ENCODE measurements at regions not wholly inside any gene's neighbourhood (a gene's known extent, or its start where the extent isn't known, plus 50 kb on each side); places are given as distances from the start of the nearest gene placed in this dataset.

DNA sequence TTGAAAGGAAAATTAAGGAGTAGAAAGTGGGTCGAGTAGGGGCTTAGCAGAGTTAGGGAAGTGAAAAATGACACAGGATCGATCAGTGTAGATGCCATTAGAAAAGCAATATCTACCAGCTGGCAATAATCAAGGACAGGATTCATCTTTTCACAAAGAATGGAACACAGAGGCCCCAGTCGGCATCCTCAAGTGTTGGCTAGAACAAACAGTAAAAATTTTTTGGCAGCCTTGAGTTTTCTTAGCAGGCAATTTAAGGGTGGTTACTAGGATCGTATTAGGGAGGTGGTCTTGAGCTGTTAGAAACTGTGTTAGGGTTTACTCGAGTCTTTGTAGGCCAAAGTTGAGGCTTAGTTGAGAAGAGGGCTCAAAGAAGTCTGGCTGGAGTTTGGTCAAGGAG lies 658.8 kb upstream of the SGO1 start:
- no peak overlapping the region for H3K4me3 ChIP-seq (ENCODE audit: low read depth, poor library complexity, severe bottlenecking)
- TF ChIP-seq, protein P1, sequence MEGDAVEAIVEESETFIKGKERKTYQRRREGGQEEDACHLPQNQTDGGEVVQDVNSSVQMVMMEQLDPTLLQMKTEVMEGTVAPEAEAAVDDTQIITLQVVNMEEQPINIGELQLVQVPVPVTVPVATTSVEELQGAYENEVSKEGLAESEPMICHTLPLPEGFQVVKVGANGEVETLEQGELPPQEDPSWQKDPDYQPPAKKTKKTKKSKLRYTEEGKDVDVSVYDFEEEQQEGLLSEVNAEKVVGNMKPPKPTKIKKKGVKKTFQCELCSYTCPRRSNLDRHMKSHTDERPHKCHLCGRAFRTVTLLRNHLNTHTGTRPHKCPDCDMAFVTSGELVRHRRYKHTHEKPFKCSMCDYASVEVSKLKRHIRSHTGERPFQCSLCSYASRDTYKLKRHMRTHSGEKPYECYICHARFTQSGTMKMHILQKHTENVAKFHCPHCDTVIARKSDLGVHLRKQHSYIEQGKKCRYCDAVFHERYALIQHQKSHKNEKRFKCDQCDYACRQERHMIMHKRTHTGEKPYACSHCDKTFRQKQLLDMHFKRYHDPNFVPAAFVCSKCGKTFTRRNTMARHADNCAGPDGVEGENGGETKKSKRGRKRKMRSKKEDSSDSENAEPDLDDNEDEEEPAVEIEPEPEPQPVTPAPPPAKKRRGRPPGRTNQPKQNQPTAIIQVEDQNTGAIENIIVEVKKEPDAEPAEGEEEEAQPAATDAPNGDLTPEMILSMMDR (IDR thresholded peaks at IDR 0.05): no peak
- TF ChIP-seq POLR2A (IDR thresholded peaks at IDR 0.05): no peak
- DNase-seq (ENCODE audit: low spot score in 2 of 2): no peak
- 59 to 69% methylated on average over 5 of the region's 5 CpGs for WGBS, 2 donors
- intact Hi-C loops (cut with DNase I; ENCODE audit: low total_unique reads): no loop called here

DNA sequence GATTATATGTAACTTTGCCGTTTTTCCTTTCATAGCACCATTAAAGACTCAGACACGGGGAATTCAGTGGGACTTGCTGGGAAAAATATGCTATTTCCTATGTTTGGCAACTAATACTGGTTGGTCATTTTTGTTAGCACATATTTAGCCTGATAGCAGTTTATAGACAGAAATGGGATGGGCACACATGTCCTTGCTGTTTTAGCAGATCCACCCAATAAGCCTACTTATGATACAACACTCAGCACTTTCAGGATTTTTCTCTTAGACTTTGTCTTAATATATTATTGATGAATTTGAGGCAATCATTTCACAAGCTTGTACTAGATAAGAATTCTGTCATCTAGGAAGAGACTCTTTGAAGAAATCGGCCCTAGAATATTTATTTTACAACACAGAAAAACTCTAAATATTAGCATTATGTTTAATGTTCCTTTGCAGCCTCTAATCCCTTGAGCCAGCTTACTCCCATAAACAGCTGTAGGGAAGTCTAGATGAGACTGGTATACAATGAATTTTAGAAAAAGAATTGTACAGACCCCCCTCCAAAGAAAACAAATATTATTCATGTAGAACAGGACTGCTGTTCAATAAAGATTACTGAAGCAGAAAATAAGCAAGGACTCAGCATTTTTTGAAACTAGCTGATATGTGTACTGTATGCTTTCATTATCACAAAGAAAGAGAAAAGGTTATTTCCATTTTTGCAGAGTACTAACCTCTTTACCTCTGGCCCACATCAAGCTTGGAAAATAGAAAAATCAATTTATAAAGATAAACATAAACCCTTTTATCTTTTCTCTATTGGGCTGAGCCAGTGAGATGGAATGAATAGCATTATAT lies 656.8 kb upstream of the SGO1 start:
- intact Hi-C loops (cut with DNase I; ENCODE audit: low total_unique reads): no loop called here
- no peak for DNase-seq (ENCODE audit: low spot score in 2 of 2)
- 72 to 75% methylated on average over 3 of the region's 3 CpGs for WGBS, 2 donors
- H3K4me3 ChIP-seq (ENCODE audit: low read depth, poor library complexity, severe bottlenecking): no peak overlapping the region
- TF ChIP-seq POLR2A (IDR thresholded peaks at IDR 0.05): no peak
- TF ChIP-seq, protein P1 (IDR thresholded peaks at IDR 0.05): no peak

DNA sequence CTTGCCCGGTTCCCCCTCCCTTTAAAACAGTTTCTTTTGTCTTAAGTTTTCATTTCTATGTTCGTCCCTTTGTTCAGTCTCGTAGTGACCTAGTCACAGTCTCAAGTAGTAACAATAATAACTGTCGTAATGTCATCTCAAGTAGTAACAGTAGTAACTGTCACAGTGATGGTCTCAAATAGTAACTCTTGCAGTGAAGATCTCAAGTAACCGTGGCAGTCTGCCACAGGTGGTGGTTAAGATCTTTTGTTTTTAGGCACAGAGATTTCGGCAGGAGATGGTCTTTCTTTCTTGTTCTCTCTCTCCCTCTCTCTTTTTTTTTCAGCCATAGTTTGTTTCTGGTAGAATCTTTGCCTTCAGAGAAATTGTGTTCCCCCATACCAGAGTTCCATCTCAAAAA lies 656.0 kb upstream of the SGO1 start:
- no peak for DNase-seq (ENCODE audit: low spot score in 2 of 2)
- intact Hi-C loops (cut with DNase I; ENCODE audit: low total_unique reads): no loop called here
- TF ChIP-seq POLR2A (IDR thresholded peaks at IDR 0.05): no peak

DNA sequence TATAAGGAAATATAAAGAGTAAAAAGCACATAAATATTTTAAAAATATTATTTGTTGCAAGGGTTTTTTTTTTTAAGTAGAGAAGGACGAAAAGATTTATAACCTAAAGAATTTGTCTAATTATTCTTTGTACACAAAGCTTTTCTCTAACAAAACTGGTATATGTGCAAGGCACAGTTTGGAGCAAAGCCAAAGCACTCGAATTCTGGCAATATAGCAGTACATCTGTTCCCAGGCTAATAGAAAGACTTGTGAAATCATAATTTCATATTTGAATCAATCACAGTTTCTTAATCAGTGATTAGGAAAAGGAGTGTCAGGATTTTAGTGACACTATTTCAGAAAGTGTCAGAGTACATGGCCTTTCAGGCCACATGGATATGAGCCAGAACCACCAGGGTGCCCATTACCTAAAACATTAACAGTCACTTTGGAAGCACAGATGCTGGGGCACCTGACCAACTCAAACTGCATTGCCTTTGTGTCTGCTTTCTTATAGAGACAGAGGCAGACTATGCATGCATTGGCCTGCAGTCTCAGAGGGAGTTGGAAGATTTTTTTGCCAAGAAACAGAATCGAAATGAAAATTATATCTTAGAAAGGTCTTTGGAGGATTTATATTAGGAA lies 651.8 kb upstream of the SGO1 start:
- no peak for TF ChIP-seq POLR2A (IDR thresholded peaks at IDR 0.05)
- TF ChIP-seq, protein P1 (IDR thresholded peaks at IDR 0.05): no peak
- intact Hi-C loops (cut with DNase I; ENCODE audit: low total_unique reads): no loop called here
- no peak for DNase-seq (ENCODE audit: low spot score in 2 of 2)

More for the DNA sequence above, 656.0 kb upstream of the SGO1 start:
- 87 to 88% methylated on average over 6 of the region's 6 CpGs for WGBS, 2 donors
- H3K4me3 ChIP-seq (ENCODE audit: low read depth, poor library complexity, severe bottlenecking): no peak overlapping the region

DNA sequence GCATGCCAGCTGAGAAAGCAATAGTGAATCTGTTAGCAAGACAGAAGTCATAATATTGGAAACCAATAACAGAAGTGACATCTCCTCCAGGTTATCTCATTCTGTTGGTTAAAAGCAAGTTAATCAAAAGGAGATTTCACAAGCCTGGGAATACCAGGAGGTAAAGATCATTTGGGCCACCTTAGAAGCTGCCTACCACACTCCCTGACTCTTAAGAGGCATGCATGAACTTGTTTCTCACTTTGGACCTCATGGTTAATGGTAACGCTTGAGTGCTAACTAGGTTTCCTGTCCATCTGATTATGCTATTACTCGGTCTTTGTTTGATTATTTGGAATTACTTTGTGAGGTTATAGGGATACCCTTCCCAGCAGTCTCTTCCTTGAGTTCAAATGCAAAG lies 650.8 kb upstream of the SGO1 start:
- TF ChIP-seq POLR2A (IDR thresholded peaks at IDR 0.05): no peak
- TF ChIP-seq, protein P1 (IDR thresholded peaks at IDR 0.05): no peak
- DNase-seq (ENCODE audit: low spot score in 2 of 2): no peak
- 65 to 75% methylated on average over 2 of the region's 2 CpGs for whole genome bisulfite sequencing, 2 donors
- intact Hi-C loops (cut with DNase I; ENCODE audit: low total_unique reads): no loop called here
- H3K4me3 ChIP-seq (ENCODE audit: low read depth, poor library complexity, severe bottlenecking): no peak overlapping the region

More for the DNA sequence above, 651.8 kb upstream of the SGO1 start:
- 16 to 28% methylated on average over 3 of the region's 3 CpGs for WGBS, 2 donors
- no peak overlapping the region for H3K4me3 ChIP-seq (ENCODE audit: low read depth, poor library complexity, severe bottlenecking)

DNA sequence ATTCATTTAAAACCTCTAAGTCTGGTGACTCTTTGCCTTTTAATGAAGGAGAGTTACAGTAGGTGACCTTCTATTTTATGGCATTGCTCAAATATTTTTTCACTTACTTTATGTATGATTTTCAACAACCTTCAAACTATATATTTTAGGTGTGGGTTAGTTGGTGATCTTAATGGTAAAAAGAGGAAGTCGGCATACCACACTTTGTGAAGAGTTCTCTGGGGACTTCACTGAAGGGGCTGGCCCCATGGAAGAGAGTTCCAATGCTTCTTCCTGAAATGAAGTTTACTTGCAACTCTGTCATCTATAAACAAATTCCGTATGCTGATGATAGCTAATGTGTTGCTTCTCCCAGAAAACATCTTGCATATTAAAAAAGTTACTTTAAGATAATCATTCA lies 647.0 kb upstream of the SGO1 start:
- no peak for TF ChIP-seq POLR2A (IDR thresholded peaks at IDR 0.05)
- TF ChIP-seq, protein P1 (IDR thresholded peaks at IDR 0.05): no peak
- DNase-seq (ENCODE audit: low spot score in 2 of 2): no peak
- intact Hi-C loops (cut with DNase I; ENCODE audit: low total_unique reads): no loop called here
- 81 to 85% methylated on average over 2 of the region's 2 CpGs for WGBS, 2 donors
- no peak overlapping the region for H3K4me3 ChIP-seq (ENCODE audit: low read depth, poor library complexity, severe bottlenecking)
